Panc1 (cell line): ENCODE measurements at regions not wholly inside any gene's neighbourhood (a gene's known extent, or its start where the extent isn't known, plus 50 kb on each side); places are given as distances from the start of the nearest gene placed in this dataset.

Experiments used
- POLR2AphosphoS5 ChIP-seq: IDR thresholded peaks from 2 replicates; pipeline ENCODE4 v1.6.1; 2012; ENCODE audit warnings: mild to moderate bottlenecking, low read depth, low read length, moderate library complexity
- SIN3A ChIP-seq: IDR thresholded peaks from 2 replicates; pipeline ENCODE4 v1.6.1; 2012; ENCODE audit warnings: low read depth, mild to moderate bottlenecking, low read length, moderate library complexity, borderline replicate concordance; ENCODE audit not compliant: insufficient read depth
- TCF7L2 ChIP-seq: IDR thresholded peaks from 2 replicates; pipeline ENCODE4 v1.6.1; 2011; ENCODE audit warnings: mild to moderate bottlenecking, low read depth, low read length, inconsistent platforms
- TF ChIP-seq, protein P1 (sequence below): fragments of 450-650 bp; IDR thresholded peaks from 2 replicates; pipeline ENCODE4 v1.5.1; 2017; ENCODE audit warnings: mild to moderate bottlenecking
- TF ChIP-seq, protein P2 (sequence below), 2 experiments: IDR thresholded peaks; 2 replicates each; pipeline ENCODE4 v1.6.1; 2011 to 2012; ENCODE audit warnings: low read depth in 2 of 2, control low read depth in 1 of 2, low read length in 1 of 2, mild to moderate bottlenecking in 1 of 2, moderate library complexity in 1 of 2; ENCODE audit not compliant: insufficient read depth in 1 of 2

DNA sequence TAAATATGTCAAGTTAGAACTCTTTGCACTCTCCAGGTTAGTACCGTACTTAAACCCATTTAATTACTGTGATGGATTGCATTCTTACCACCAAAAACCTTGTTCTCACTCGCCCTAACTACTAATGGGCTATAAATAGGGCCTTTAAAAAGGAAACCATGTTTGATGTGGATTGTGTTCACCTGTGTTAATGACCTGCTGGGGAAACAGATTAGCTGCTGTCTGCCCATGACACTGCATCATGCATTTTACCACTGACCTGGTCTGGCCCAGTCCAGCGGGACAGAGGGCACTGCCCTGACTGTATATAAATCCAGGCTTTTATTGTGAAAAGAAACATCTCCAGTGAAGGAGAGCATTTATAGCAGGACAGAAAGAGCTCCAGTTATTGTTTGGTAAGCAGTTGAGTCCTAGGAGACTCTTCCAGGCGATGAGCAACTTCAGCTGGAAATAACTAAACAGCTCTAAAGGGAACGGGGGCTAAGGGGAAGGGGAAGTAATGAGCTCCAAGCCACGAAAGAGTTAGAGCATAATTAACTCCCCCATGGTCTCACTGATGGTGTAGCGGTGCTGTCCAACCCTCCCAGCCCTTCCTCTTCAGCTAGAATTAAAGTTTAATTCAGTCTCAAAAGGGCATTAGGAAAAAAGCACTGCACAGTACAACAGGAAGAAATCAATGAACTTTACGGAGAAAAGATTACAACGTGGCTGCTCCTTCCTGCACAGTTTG is 303.1 kb downstream of the ENC1 start:
- TF ChIP-seq, protein P1, sequence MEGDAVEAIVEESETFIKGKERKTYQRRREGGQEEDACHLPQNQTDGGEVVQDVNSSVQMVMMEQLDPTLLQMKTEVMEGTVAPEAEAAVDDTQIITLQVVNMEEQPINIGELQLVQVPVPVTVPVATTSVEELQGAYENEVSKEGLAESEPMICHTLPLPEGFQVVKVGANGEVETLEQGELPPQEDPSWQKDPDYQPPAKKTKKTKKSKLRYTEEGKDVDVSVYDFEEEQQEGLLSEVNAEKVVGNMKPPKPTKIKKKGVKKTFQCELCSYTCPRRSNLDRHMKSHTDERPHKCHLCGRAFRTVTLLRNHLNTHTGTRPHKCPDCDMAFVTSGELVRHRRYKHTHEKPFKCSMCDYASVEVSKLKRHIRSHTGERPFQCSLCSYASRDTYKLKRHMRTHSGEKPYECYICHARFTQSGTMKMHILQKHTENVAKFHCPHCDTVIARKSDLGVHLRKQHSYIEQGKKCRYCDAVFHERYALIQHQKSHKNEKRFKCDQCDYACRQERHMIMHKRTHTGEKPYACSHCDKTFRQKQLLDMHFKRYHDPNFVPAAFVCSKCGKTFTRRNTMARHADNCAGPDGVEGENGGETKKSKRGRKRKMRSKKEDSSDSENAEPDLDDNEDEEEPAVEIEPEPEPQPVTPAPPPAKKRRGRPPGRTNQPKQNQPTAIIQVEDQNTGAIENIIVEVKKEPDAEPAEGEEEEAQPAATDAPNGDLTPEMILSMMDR, result no peak
- TF ChIP-seq SIN3A (no peak), POLR2AphosphoS5 (no peak), TCF7L2 (no peak)
- TF ChIP-seq, protein P2, sequence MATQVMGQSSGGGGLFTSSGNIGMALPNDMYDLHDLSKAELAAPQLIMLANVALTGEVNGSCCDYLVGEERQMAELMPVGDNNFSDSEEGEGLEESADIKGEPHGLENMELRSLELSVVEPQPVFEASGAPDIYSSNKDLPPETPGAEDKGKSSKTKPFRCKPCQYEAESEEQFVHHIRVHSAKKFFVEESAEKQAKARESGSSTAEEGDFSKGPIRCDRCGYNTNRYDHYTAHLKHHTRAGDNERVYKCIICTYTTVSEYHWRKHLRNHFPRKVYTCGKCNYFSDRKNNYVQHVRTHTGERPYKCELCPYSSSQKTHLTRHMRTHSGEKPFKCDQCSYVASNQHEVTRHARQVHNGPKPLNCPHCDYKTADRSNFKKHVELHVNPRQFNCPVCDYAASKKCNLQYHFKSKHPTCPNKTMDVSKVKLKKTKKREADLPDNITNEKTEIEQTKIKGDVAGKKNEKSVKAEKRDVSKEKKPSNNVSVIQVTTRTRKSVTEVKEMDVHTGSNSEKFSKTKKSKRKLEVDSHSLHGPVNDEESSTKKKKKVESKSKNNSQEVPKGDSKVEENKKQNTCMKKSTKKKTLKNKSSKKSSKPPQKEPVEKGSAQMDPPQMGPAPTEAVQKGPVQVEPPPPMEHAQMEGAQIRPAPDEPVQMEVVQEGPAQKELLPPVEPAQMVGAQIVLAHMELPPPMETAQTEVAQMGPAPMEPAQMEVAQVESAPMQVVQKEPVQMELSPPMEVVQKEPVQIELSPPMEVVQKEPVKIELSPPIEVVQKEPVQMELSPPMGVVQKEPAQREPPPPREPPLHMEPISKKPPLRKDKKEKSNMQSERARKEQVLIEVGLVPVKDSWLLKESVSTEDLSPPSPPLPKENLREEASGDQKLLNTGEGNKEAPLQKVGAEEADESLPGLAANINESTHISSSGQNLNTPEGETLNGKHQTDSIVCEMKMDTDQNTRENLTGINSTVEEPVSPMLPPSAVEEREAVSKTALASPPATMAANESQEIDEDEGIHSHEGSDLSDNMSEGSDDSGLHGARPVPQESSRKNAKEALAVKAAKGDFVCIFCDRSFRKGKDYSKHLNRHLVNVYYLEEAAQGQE (IDR thresholded peaks at IDR 0.05; ENCODE audit: insufficient read depth in 1 of 2, low read depth in 2 of 2, low read length in 1 of 2), result no peak
